H1 (cell line): ENCODE measurements at regions not wholly inside any gene's neighbourhood (a gene's known extent, or its start where the extent isn't known, plus 50 kb on each side); places are given as distances from the start of the nearest gene placed in this dataset.

Experiments
- CTCF ChIA-PET: fragments of 300-600 bp; sonication (Branson Sonifier 250); formaldehyde crosslinking; loops from one replicate; lab custom pipeline; 2021; ENCODE audit not compliant: partially characterized antibody; lab: Charles Lee
- POLR2A ChIA-PET: fragments of 300-600 bp; sonication (Branson Sonifier 250); formaldehyde crosslinking; loops from one replicate; lab custom pipeline; 2021; ENCODE audit warnings: inconsistent platforms; ENCODE audit not compliant: partially characterized antibody; lab: Charles Lee
- DNase-seq, 2 experiments: peaks; one replicate each; pipeline versions ENCODE4 v3.0.0 to v3.0.0-alpha.2; 2010 to 2022; ENCODE audit warnings: low spot score in 2 of 2, low read depth in 1 of 2, mixed read lengths in 1 of 2
- FAIRE-seq: peaks from 2 replicates; lab custom pipeline; 2011; peaks lifted over from hg19 to GRCh38; lab: Jason Lieb, UNC
- H2AFZ ChIP-seq: 2 replicates; pipeline ENCODE4 v1.8.1; 2012; ENCODE audit warnings: low read length, inconsistent platforms
- H2AK5ac ChIP-seq: 2 replicates; pipeline ENCODE4 v1.6.1; 2013; ENCODE audit warnings: low read depth, low read length
- H2BK120ac ChIP-seq: replicated peaks from 2 replicates; pipeline ENCODE3; 2013; ENCODE audit warnings: low read depth, low read length, inconsistent platforms
- H2BK12ac ChIP-seq: 2 replicates; pipeline ENCODE4 v1.6.1; 2013; ENCODE audit warnings: low read depth, low read length
- H2BK15ac ChIP-seq: 2 replicates; pipeline ENCODE4 v1.6.1; 2013; ENCODE audit warnings: low read length
- H2BK20ac ChIP-seq: 2 replicates; pipeline ENCODE4 v1.6.1; 2013; ENCODE audit warnings: low read length
- H2BK5ac ChIP-seq: 2 replicates; pipeline ENCODE4 v1.6.1; 2013; ENCODE audit warnings: low read depth, low read length
- H3K14ac ChIP-seq: 2 replicates; pipeline ENCODE4 v1.6.1; 2013; ENCODE audit warnings: inconsistent platforms; ENCODE audit not compliant: insufficient read length
- H3K18ac ChIP-seq: 2 replicates; pipeline ENCODE4 v1.6.1; 2013; ENCODE audit warnings: low read length; ENCODE audit errors: extremely low read depth
- H3K23ac ChIP-seq: 2 replicates; pipeline ENCODE4 v1.6.1; 2013; ENCODE audit warnings: inconsistent platforms; ENCODE audit not compliant: insufficient read length
- H3K23me2 ChIP-seq: 2 replicates; pipeline ENCODE4 v1.6.1; 2013; ENCODE audit warnings: low read depth, low read length
- H3K27ac ChIP-seq: 2 replicates; pipeline ENCODE4 v1.6.1; 2011; ENCODE audit warnings: low read depth, low read length, inconsistent platforms
- H3K27me3 ChIP-seq, 4 experiments: replicated peaks in 1 of 4; 1 replicate in 1 of 4; 2 replicates in 3 of 4; pipeline versions ENCODE4 v1.6.1 to v1.8.1; 2011 to 2013; ENCODE audit warnings: low read length in 3 of 4, mild to moderate bottlenecking in 3 of 4, inconsistent platforms in 2 of 4, mixed read lengths in 2 of 4, moderate library complexity in 1 of 4; ENCODE audit not compliant: control insufficient read depth in 3 of 4, insufficient read depth in 3 of 4; ENCODE audit errors: extremely low read depth in 1 of 4
- H3K36me3 ChIP-seq, 4 experiments: 2 replicates each; pipeline versions ENCODE4 v1.6.1 to v1.8.1; 2011 to 2013; ENCODE audit warnings: mild to moderate bottlenecking in 4 of 4, low read length in 3 of 4, moderate library complexity in 2 of 4, control low read depth in 1 of 4, inconsistent platforms in 1 of 4; ENCODE audit not compliant: insufficient read depth in 4 of 4, control insufficient read depth in 2 of 4
- H3K4ac ChIP-seq: replicated peaks from 2 replicates; pipeline ENCODE3; 2013; ENCODE audit warnings: low read length, low read depth, mixed read lengths, inconsistent platforms; ENCODE audit not compliant: insufficient read length
- H3K4me1 ChIP-seq, 4 experiments: replicated peaks in 1 of 4; 1 replicate in 1 of 4; 2 replicates in 3 of 4; pipeline versions ENCODE4 v1.6.1 to v1.8.1; 2011 to 2013; ENCODE audit warnings: low read length in 3 of 4, inconsistent platforms in 2 of 4, mixed read lengths in 1 of 4; ENCODE audit not compliant: insufficient read depth in 4 of 4, control insufficient read depth in 3 of 4
- H3K4me2 ChIP-seq, 2 experiments: 2 replicates each; pipeline versions ENCODE4 v1.6.1 to v1.8.1; 2011 to 2013; ENCODE audit warnings: low read depth in 2 of 2, low read length in 2 of 2, control low read depth in 1 of 2, inconsistent platforms in 1 of 2, mild to moderate bottlenecking in 1 of 2; ENCODE audit not compliant: insufficient read depth in 1 of 2
- H3K4me3 ChIP-seq, 4 experiments: fragments of 200-600, 300-600 bp in 1 of 4; sonication (generic), shearing (Covaris generic), sonication (Bioruptor Twin) in 1 of 4; 2 replicates each; pipeline versions ENCODE4 v1.5.1 to v1.8.1; 2011 to 2016; ENCODE audit warnings: low read length in 4 of 4, low read depth in 3 of 4, control low read depth in 2 of 4, inconsistent platforms in 2 of 4, mild to moderate bottlenecking in 2 of 4, mixed read lengths in 1 of 4, moderate library complexity in 1 of 4; ENCODE audit not compliant: insufficient read depth in 2 of 4; ENCODE audit errors: extremely low read depth in 1 of 4
- H3K56ac ChIP-seq: replicated peaks from 2 replicates; pipeline ENCODE3; 2013; ENCODE audit warnings: low read depth, mild to moderate bottlenecking, mixed read lengths, low read length, inconsistent platforms; ENCODE audit not compliant: insufficient read length
- H3K79me1 ChIP-seq: 2 replicates; pipeline ENCODE4 v1.6.1; 2013; ENCODE audit warnings: low read depth, low read length, control low read depth
- H3K79me2 ChIP-seq, 2 experiments: 2 replicates each; pipeline versions ENCODE4 v1.6.1 to v1.8.1; 2012 to 2013; ENCODE audit warnings: low read length in 2 of 2, mild to moderate bottlenecking in 2 of 2, inconsistent platforms in 1 of 2; ENCODE audit not compliant: insufficient read depth in 2 of 2, control insufficient read depth in 1 of 2
- H3K9ac ChIP-seq, 4 experiments: replicated peaks in 1 of 4; 1 replicate in 1 of 4; 2 replicates in 3 of 4; pipeline versions ENCODE4 v1.6.1 to v1.8.1; 2011 to 2013; ENCODE audit warnings: low read depth in 3 of 4, low read length in 3 of 4, control low read depth in 2 of 4, mild to moderate bottlenecking in 2 of 4, moderate library complexity in 2 of 4, inconsistent platforms in 1 of 4; ENCODE audit errors: extremely low read depth in 1 of 4
- H3K9me3 ChIP-seq, 2 experiments: 2 replicates each; pipeline versions ENCODE4 v1.6.1 to v1.8.1; 2012 to 2013; ENCODE audit warnings: mild to moderate bottlenecking in 2 of 2, moderate library complexity in 2 of 2, control low read depth in 1 of 2, inconsistent platforms in 1 of 2, low read depth in 1 of 2, low read length in 1 of 2, mixed read lengths in 1 of 2; ENCODE audit not compliant: insufficient read depth in 2 of 2
- H4K20me1 ChIP-seq, 2 experiments: replicated peaks in 1 of 2; 2 replicates each; pipeline versions ENCODE3 to v1.8.1; 2011 to 2013; ENCODE audit warnings: inconsistent platforms in 2 of 2, low read length in 2 of 2, mild to moderate bottlenecking in 1 of 2; ENCODE audit not compliant: insufficient read depth in 2 of 2, control insufficient read depth in 1 of 2
- H4K5ac ChIP-seq: 2 replicates; pipeline ENCODE4 v1.6.1; 2013; ENCODE audit warnings: low read length, low read depth, mixed read lengths, inconsistent platforms; ENCODE audit not compliant: insufficient read length
- H4K8ac ChIP-seq: 2 replicates; pipeline ENCODE4 v1.8.0; 2013; ENCODE audit warnings: mild to moderate bottlenecking, moderate library complexity, low read length, inconsistent platforms; ENCODE audit not compliant: insufficient read depth; ENCODE audit errors: extremely low read depth
- H4K91ac ChIP-seq: replicated peaks from 2 replicates; pipeline ENCODE3; 2013; ENCODE audit warnings: low read length, mixed read lengths, inconsistent platforms; ENCODE audit not compliant: insufficient read length
- BCL11A ChIP-seq, 2 experiments: IDR thresholded peaks; one replicate each; pipeline ENCODE4 v1.6.1; 2011; ENCODE audit warnings: low read depth in 2 of 2, low read length in 2 of 2, mild to moderate bottlenecking in 2 of 2
- CTBP2 ChIP-seq: IDR thresholded peaks from 2 replicates; pipeline ENCODE4 v1.7.0; 2011; ENCODE audit warnings: borderline replicate concordance, mild to moderate bottlenecking, moderate library complexity, mixed read lengths, low read length; ENCODE audit not compliant: insufficient read depth, insufficient read length
- EZH2 ChIP-seq: fragments of 200-600 bp; sonication (generic); IDR thresholded peaks from 2 replicates; pipeline ENCODE4 v1.7.1; 2012; ENCODE audit warnings: low read depth, mild to moderate bottlenecking, moderate library complexity, low read length, inconsistent platforms; ENCODE audit not compliant: severe bottlenecking
- JUN ChIP-seq: IDR thresholded peaks from 2 replicates; pipeline ENCODE4 v1.6.1; 2011; ENCODE audit warnings: low read depth, mild to moderate bottlenecking, improper control_type of control experiment, low read length
- RBBP5 ChIP-seq: IDR thresholded peaks from 2 replicates; pipeline ENCODE4 v1.7.1; 2012; ENCODE audit warnings: low read depth, mild to moderate bottlenecking, inconsistent platforms, low read length, moderate library complexity, borderline replicate concordance
- SUZ12 ChIP-seq: fragments of 200-600 bp; sonication (generic); IDR thresholded peaks from 2 replicates; pipeline ENCODE4 v1.6.1; 2012; ENCODE audit warnings: mild to moderate bottlenecking, inconsistent platforms, low read length, moderate library complexity, mixed read lengths
- WGBS, 2 experiments: shearing (Covaris generic) in 1 of 2; methylation state at CpG; one replicate each; pipeline versions ENCODE4 v1.1.6 to v1.1.7; 2013 to 2015; ENCODE audit warnings: low lambda C conversion rate in 2 of 2, mixed read lengths in 2 of 2, inconsistent platforms in 1 of 2, low coverage in 1 of 2, missing lambda C conversion rate in 1 of 2; ENCODE audit not compliant: insufficient replicate concordance in 2 of 2, insufficient coverage in 1 of 2, insufficient read length in 1 of 2; ENCODE audit errors: extremely low coverage in 1 of 2, missing lambda C conversion rate in 1 of 2; 5-methylcytosine and 5-hydroxymethylcytosine counted together

DNA sequence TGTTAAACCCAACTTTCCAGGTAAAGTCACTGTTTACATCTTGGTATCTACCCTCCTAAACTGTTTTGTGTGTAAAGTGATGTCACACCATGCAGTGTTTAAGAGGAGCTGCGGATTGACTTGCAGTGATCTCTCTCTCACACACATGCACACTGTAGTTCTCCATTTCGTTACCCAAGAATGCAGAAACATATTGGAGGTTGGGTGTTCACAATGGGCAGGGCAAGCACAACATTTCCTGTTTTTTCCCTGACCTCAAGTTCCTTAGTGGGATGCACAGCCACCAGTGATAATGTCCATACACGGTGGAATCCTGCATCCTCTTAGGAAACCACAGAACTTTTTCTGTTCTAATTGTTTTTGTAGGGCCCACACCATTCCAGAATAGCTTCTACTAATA lies 85.3 kb upstream of the CFAP20DC start:
- H3K9ac ChIP-seq = no peak overlapping the region
- H3K14ac ChIP-seq = no peak overlapping the region
- no peak overlapping the region for H2BK120ac ChIP-seq
- H2AK5ac ChIP-seq = no peak overlapping the region
- no peak overlapping the region for H4K5ac ChIP-seq
- H3K4me3 ChIP-seq = no peak overlapping the region
- no peak overlapping the region for H2BK20ac ChIP-seq
- H3K56ac ChIP-seq = no peak overlapping the region
- H3K27me3 ChIP-seq = no peaks in the 10 kb centered on the region
- no peaks in the 10 kb centered on the region for H3K23me2 ChIP-seq
- no peaks in the 10 kb centered on the region for H3K9me3 ChIP-seq
- no peak overlapping the region for H3K27ac ChIP-seq
- POLR2A ChIA-PET = no interaction called here
- H2AFZ ChIP-seq = peak overlapping the region; percentile 82; the same call in 1 of the 2 replicates
- no peaks in the 10 kb centered on the region for H3K79me1 ChIP-seq
- peaks cover 0 to 4% (median 0%) of the 10 kb centered on the region in 4 experiments; a peak in 2 of 7 replicates for H3K4me1 ChIP-seq
- H3K18ac ChIP-seq = no peak overlapping the region
- no peak overlapping the region for H3K23ac ChIP-seq
- CTCF ChIA-PET = no interaction called here
- no peaks in the 10 kb centered on the region for H3K79me2 ChIP-seq
- no peaks in the 10 kb centered on the region for H4K20me1 ChIP-seq
- no peaks in the 10 kb centered on the region for H3K36me3 ChIP-seq
- H4K8ac ChIP-seq = no peak overlapping the region
- no peak for DNase-seq
- H4K91ac ChIP-seq = no peak overlapping the region
- FAIRE-seq = no peak
- no peak overlapping the region for H2BK5ac ChIP-seq
- H2BK15ac ChIP-seq = no peak overlapping the region
- 93% methylated on average over 3 of the region's 3 CpGs; no CpG with 5 or more reads in 1 of the 2 experiments for WGBS, 2 experiments
- no peak overlapping the region for H3K4me2 ChIP-seq
- TF ChIP-seq RBBP5 (no peak), EZH2 (no peak), CTBP2 (no peak), BCL11A (IDR thresholded peaks at IDR 0.05; ENCODE audit: low read depth in 2 of 2, low read length in 2 of 2) (no peak), SUZ12 (no peak), JUN (no peak)
- no peak overlapping the region for H3K4ac ChIP-seq
- H2BK12ac ChIP-seq = no peak overlapping the region
